ENCODE measurements at regions not wholly inside any gene's neighbourhood (a gene's known extent, or its start where the extent isn't known, plus 50 kb on each side); places are given as distances from the start of the nearest gene placed in this dataset.

- TF ChIP-seq ZNF274 (IDR thresholded peaks at IDR 0.05; ENCODE audit: low read depth, low read length) = no peak
- TF ChIP-seq YY1 (IDR thresholded peaks at IDR 0.05; ENCODE audit: insufficient read depth, insufficient read length) = no peak
Measured at GRCh38 chr4:11053601-11054220, 369.1 kb upstream of the CLNK start.

All from NT2/D1 (cell line).